ENCODE measurements at regions not wholly inside any gene's neighbourhood (a gene's known extent, or its start where the extent isn't known, plus 50 kb on each side); places are given as distances from the start of the nearest gene placed in this dataset.

DNA sequence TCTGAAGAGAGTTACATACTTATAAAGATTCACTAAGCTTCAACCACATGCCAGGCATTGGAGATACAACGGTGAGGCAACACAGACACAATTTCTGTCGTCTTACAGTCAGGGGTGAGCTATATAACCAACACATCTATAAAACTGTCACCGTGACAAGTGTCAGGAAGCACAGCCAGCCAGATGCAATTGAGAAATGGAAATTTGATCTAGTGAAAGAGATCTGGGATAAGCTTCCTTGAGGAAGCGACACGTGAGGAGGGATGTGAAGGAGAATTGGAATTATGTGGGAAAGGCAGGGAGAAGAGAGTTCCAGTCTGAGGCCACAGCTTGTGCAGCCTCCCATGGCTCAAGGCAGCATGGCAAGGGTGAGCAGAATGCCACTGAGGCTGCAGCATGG lies 50.9 kb upstream of the ZNF354B start:
- no peak for DNase-seq (ENCODE audit: insufficient read length, low spot score)
- no peak for FAIRE-seq
- TF ChIP-seq POLR2A (IDR thresholded peaks at IDR 0.05; ENCODE audit: low read depth, low read length), result no peak

DNA sequence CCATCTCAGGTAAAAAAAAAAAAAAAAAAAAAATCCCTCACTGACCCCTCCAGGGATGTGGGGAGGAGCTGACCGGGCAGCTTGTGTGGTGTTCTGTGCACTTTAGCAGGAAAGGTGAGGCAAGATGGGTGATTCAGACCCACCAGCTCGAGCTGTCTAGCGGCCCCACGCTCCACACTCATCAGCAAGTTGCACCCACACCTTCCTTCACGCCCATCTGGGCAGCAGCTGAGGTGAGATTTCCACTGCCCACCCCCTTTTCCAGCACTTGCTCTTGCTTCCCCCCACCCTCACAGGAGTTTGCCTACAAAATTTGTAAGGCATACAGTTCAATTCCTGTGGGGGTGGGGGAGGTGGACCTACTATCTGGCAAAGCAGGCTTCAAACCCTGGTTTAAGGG lies 58.7 kb upstream of the ZNF354B start:
- TF ChIP-seq POLR2A (IDR thresholded peaks at IDR 0.05; ENCODE audit: low read depth, low read length), result no peak
- FAIRE-seq (no peak), DNase-seq (ENCODE audit: insufficient read length, low spot score) (no peak)

DNA sequence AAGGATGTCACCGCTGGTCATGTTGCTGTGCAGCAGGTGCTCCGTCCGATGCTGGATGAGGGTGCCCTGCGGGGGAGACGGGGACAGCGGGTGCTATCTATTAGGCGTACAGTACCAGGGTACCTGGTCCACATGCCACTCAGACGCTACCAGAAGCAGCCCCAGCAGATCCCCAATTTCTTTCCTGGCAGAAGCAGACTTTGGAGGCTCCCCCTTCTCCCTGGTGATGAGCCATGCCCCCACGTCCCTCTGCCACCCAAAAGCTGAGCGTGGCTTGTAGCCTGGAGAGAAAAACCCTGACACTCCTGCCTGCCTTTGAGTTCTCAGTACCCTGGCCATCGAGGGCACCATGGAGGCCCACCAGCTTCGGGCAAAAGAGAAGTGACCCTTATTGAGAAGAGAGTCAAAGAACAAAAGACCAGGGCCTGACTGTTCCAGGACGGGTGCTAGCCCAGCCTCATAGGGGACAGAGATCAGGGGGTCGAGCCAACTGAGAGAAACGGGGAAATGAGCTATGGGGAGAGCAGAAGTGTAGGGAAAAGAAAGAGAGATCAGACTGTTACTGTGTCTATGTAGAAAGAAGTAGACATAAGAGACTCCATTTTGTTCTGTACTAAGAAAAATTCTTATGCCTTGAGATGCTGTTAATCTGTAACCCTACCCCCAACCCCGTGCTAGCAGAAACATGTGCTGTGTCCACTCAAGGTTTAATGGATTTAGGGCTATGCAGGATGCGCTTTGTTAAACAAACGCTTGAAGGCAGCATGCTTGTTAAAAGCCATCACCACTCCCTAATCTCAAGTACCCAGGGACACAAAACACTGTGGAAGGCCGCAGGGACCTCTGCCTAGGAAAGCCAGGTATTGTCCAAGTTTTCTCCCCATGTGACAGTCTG lies 62.0 kb upstream of the ZNF354B start:
- DNase-seq (ENCODE audit: insufficient read length, low spot score) (no peak), FAIRE-seq (no peak)
- TF ChIP-seq POLR2A (IDR thresholded peaks at IDR 0.05; ENCODE audit: low read depth, low read length), result no peak

DNA sequence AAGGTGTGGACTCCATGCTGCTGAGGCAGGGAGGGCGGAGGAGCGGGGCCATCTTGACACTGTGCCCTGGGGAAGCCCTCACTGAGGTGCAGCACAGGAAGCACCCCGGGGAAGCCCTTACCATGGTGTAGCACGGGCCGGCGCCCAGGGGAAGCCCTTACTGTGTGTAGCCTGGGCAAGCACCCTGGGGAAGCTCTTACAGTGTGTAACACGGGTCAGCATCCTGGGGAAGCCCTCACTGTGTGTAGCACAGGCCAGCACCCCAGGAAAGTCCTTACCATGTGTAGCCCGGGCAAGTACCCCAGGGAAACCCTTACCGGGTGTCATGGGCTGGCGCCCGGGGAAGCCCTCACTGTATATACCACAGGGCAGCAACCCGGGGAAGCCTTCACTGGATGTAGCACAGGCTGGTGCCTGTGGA lies 62.6 kb upstream of the ZNF354B start:
- no peak for DNase-seq (ENCODE audit: insufficient read length, low spot score)
- no peak for TF ChIP-seq POLR2A (IDR thresholded peaks at IDR 0.05; ENCODE audit: low read depth, low read length)
- FAIRE-seq, result no peak

DNA sequence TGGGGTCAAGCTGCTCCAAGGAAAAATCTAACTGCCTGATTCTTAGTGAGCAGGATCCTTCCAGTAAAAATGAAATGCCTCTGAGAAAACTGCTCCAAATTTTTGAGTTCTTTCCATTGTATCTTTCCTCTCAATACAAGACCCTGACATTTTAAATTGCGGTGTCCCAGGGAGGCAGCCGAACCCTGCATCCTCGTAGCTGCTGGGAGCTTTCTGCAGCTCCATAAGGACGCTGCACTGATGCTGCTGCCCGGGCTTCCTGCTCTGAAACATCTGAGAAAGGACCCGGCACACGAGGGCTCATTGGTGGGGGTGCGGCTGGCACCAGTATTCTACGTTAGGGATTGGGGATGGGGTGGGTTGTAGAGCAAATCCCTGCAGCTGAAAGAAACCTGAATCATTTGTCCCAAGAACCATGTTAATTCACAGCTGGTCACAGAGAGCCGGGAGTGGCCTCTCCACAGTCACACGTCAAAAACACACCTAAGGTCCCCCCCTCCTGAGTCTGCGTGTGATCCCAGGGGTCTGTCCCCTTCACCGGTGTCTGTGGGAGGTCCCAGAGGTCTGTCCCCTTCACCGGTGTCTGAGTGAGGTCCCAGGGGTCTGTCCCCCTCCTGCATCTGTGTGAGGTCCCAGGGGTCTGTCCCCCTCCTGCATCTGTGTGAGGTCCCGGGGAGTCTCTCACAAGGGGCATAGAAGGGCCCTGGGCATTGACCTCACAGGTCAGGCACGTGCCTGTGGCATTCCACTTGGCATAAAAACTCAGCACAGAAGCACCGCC lies 63.4 kb upstream of the ZNF354B start:
- no peak for TF ChIP-seq POLR2A (IDR thresholded peaks at IDR 0.05; ENCODE audit: low read depth, low read length)
- DNase-seq (ENCODE audit: insufficient read length, low spot score) (no peak), FAIRE-seq (no peak)

DNA sequence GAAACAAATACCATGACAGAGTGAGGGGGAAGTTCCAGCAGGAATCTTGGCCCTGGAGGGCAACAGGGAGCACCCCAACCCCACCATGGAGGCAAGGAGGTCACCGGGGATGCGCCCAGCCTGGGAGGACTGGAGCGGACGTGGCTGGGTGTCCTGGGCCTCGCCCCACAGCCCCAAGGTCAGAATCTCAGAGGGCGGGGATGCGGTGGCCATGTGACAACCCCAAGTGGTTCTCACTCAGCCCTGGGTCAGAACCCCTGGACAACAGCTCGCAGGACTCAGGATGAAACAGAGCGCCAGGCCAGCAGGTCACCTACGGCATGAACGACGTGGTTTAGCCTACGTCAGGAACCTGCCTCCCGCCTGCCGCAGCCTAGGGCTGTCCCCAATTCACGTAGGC lies 64.0 kb upstream of the ZNF354A start:
- DNase-seq (ENCODE audit: insufficient read length, low spot score) (no peak), FAIRE-seq (no peak)
- TF ChIP-seq POLR2A (IDR thresholded peaks at IDR 0.05; ENCODE audit: low read depth, low read length), result no peak

DNA sequence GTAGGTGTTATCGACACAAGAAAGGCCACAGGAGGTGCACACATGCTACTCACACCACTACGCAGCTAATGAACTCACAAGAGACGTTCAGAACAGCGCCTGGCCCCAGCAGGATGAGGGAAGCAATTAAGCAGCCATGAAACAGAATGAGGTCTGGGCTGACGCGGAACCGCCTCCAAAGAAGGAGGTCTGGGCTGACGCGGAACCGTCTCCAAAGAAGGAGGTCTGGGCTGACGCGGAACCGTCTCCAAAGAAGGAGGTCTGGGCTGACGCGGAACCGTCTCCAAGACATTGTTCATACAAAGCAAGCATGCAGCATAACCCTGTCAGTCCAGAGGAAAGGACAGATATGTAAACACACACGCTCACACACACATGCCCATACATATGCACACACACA lies 63.2 kb upstream of the ZNF354A start:
- no peak for FAIRE-seq

DNA sequence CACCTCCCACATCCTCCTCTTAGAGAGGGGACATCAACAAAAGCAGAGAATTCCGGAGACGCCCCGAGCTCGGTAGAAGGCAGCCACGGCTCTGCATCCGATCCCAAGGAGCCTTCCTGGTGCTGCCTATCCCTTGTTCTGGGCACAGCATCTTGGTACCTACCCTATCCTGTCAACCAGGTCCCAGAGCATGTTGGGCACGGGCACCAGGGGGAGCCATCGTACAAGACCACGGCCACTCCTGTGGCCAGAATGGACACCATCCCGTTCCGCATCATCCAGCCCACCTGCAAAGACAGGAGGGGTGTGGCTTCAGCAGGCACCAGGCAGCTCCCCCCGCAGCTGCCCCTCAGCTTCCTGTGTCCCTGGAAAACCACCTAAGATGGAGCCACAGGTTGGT lies 62.7 kb upstream of the ZNF354A start:
- TF ChIP-seq POLR2A (IDR thresholded peaks at IDR 0.05; ENCODE audit: low read depth, low read length), result no peak
- DNase-seq (ENCODE audit: insufficient read length, low spot score) (peak; percentile 18), FAIRE-seq (no peak)

More for the DNA sequence above, 63.2 kb upstream of the ZNF354A start:
- no peak for DNase-seq (ENCODE audit: insufficient read length, low spot score)
- no peak for TF ChIP-seq POLR2A (IDR thresholded peaks at IDR 0.05; ENCODE audit: low read depth, low read length)

DNA sequence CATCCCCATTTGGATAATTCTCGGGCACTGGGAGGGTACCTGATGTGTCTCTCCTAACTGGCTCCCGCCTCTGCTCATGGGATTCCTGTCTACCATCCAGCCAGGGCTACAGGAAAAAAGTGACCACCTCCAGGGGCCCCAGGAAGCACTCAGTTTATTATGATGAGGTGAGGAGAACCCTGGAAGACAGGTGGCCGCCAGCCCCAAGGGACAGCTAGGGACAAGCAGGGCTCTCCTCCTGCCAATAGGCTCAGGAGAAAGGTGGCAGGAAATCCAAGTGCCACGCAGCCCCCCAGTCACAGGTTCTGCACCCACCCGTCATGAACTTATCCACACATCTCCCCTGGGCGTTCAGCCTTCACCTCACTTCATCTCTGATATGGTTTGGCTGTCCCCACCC lies 61.5 kb upstream of the ZNF354A start:
- DNase-seq (ENCODE audit: insufficient read length, low spot score) (no peak), FAIRE-seq (no peak)
- TF ChIP-seq POLR2A (IDR thresholded peaks at IDR 0.05; ENCODE audit: low read depth, low read length), result no peak

DNA sequence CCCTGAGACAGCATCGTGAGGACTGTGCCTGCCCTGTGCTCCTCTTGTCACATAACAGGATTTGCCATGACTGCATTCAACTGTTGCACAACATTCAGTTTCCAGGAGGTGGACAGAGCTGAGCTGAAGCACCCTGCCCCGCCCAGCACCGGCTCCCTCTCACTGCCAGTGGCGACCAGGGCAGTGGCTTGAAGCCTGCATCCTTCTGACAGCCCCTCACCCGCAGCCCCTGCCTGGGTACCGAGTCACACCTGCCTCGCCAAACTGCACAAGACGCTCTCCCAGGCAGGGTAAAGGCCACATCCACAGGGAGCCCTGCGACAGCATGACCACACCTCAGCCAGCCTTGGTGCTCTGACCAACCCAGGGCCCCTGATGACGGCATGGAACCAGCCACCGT lies 59.9 kb upstream of the ZNF354A start:
- no peak for DNase-seq (ENCODE audit: insufficient read length, low spot score)
- FAIRE-seq, result no peak
- no peak for TF ChIP-seq POLR2A (IDR thresholded peaks at IDR 0.05; ENCODE audit: low read depth, low read length)

DNA sequence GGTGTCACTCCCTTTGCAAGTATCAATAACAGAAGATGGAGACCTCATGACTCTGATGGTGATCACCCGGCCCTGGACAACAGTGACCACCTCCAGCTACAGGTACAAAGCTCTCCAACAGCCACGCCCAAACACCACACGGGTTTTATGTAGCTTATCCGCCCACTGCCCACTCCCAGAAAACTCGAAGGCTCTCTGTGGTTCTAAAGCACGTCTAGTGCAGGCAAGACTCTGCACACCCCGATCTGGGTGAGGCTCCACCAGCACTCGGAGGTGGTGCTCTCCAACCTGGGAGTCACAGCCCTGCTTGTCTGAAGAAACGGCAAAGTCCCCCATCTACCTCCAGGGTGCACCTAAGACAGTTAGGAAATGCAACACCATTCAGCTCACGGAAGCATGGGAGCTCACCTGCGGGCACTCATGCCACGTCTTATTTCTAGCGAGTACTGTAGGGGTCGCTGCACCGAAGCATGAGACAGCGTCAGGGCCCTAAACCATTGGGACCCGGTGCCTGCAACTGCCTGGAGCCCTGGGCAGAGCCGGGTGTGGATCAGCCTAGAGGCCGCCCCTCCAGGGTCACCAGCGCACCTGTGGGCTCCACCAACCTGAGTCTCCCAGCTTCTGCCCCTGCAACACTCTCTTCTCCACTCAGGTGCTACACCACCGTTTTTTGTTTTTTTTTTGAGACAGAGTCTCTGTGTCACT lies 58.1 kb upstream of the ZNF354A start:
- TF ChIP-seq POLR2A (IDR thresholded peaks at IDR 0.05; ENCODE audit: low read depth, low read length), result no peak
- no peak for FAIRE-seq
- DNase-seq (ENCODE audit: insufficient read length, low spot score), result no peak

DNA sequence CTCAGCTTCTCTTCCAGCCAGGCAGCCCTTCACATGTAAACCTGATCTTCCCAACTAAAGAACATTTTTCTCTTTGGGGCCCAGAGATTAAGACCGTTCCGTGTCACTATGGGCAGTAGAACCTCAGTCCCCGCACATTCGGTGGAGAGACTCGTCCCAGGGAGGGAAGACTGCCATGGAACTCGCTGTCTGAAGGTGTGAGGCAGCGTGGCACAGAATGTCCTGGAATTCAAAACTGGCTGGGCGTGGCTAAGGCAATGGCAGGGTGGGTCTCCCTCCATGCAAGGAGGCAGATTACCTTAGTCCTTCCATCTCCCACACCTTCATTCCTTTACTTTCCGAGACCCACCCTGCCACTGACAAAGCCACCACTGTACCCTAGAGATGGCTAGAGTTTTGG lies 57.4 kb upstream of the ZNF354A start:
- FAIRE-seq, result no peak

DNA sequence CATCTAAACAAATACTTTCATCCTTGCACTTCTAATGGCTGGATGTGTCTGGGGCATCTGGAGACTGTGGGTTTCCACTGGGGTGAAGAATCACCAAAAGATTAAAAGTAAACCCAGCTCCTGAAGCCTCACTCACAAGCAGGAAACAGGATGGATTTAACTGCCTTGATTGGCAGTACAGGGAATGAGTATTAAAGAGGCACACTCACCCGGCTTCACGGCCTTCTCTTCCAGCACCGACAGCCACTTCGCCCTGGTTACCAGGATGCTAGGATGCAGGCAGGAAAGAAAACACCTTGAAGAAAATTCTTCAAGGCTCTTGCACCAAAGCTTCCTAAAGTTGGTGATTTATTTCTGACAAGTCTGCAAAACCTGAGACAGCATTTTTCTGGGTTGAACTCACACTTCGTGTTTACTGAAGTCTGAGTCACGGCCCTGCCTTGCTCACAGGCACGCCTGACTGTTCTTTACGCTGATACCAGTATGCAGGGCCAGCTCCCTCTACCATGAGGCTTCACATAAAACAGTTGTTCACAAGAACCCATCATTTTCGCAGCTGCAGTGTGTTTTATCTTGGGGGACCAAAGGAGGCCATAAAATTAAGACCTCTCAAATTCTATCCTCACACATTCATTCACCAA lies 56.5 kb upstream of the ZNF354A start:
- FAIRE-seq (no peak), DNase-seq (ENCODE audit: insufficient read length, low spot score) (peak; percentile 81)
- no peak for TF ChIP-seq POLR2A (IDR thresholded peaks at IDR 0.05; ENCODE audit: low read depth, low read length)

More for the DNA sequence above, 57.4 kb upstream of the ZNF354A start:
- DNase-seq (ENCODE audit: insufficient read length, low spot score), result no peak
- TF ChIP-seq POLR2A (IDR thresholded peaks at IDR 0.05; ENCODE audit: low read depth, low read length), result no peak

DNA sequence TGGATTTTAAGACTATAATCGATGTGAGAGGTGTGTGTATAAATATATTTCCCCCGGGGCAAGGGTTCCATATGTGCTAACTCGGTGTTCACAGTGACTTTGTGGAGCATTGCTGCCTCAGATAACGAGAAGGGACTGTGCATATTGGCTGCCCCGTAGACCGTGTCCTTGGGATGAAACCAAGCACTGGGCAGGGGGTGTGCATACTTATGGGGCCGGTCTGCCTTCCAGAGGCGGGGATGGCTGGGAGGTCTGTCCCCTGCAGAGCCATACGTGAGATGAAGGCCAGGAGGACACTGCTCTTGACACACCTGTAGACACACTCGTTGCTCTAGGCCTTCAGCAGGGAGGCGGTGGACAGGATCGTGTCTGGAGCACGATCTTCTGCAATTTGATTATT lies 56.0 kb upstream of the ZNF354A start:
- FAIRE-seq (no peak), DNase-seq (ENCODE audit: insufficient read length, low spot score) (no peak)
- TF ChIP-seq POLR2A (IDR thresholded peaks at IDR 0.05; ENCODE audit: low read depth, low read length), result no peak

Measured in H54 (cell line).